GM19452 (cell line): ENCODE measurements at regions not wholly inside any gene's neighbourhood (a gene's known extent, or its start where the extent isn't known, plus 50 kb on each side); places are given as distances from the start of the nearest gene placed in this dataset.

Source experiments
- ATAC-seq: cut with Tn5 transposase; IDR thresholded peaks from one replicate; pipeline ENCODE4 v1.9.1; 2021; ENCODE audit not compliant: unreplicated experiment

DNA sequence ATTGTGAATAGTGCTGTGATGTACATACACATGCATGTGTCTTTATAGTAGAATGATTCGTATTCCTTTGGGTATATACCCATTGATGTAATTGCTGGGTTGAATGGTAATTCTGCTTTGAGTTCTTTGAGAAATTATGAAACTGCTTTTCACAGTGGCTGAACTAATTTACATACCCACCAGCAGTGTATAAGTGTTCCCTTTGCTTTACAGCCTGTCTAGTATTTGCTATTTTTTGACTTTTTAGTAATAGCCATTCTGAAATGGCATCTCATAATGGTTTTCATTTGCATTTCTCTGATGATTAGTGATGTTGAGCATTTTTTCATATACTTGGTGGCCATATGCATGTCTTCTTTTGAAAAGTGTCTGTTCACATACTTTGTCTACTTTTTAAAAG lies 54.5 kb upstream of the FAM78B start:
- no peak for ATAC-seq

GRCh38 chr1:166233750-166234366 lies 67.1 kb upstream of the FAM78B start:
- no peak for ATAC-seq

- ATAC-seq: no peak
Measured at GRCh38 chr1:166235728-166236127, 68.9 kb upstream of the FAM78B start.

GRCh38 chr1:166237675-166238074 lies 70.9 kb upstream of the FAM78B start:
- no peak for ATAC-seq

- ATAC-seq: no peak
Measured at GRCh38 chr1:166253076-166253779, 86.4 kb upstream of the FAM78B start.

GRCh38 chr1:166258017-166258416 lies 91.2 kb upstream of the FAM78B start:
- no peak for ATAC-seq

DNA sequence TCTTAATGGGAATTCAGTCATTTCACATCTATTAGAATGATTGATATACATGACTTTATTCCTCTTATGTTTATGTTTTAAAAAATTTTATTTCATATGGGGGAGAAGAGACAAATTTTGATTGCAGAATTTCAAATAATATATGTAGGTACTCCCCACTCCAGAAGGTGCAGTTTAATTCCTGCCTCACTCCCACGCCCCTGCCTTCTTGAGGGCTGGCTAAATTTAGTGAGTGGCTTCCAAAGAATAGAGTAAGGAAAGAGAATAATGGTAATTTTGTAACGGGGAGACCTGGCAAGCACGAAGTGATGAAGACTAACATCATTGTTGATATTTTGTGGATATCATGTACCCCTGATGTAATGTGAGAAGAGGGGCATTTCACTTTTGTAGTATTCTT lies 94.7 kb upstream of the FAM78B start:
- ATAC-seq: no peak

DNA sequence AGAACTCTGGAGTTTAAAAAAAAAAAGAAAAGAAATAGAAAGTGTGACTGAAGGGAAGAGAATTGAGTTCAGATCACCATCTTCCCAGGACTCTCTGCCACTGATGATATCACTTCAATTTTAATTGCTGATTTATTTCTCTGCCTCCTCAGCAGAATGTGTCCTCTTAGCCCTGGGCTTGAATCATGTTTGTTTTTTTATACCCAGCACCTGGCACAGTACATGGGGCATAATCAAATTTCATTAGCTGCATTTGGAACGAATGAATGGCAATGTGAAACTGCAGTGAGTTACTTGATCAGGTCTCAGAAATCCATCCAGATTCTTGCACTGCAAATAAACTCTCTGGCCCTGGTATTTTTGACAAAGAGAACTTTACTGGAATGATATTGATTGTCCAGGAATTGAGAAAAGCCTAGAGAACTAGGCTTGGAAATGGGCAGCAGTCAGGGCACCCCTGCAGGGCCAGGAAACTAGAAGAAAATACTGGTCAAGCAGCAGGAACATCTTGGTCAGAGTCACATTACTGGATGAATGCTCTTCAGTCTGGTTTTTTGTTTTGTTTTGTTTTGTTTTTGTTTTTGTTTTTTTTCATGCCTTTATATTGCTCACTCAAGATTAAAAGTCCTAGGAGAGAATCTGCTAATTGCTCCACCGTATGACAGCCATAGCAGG lies 103.8 kb upstream of the FAM78B start:
- ATAC-seq: no peak

- ATAC-seq: no peak
Measured at GRCh38 chr1:166271151-166271538, 104.3 kb upstream of the FAM78B start.

DNA sequence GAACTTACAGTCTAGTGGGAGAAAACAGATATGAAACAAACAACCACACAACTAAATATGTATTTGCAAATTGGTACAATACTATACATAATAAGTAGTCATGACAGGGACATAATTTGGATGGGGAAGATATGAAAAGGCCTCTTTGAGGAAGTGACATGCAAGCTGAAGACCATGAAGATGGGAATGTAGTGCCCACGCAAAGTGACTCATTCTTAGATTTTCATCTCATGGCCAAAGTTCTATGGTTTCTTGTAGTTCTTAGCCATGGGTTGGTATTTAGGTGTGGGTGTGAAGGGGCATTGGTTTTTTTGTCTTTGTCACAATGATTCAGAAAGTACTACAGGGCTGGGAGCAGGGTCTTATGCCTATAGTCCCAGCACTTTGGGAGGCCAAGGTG lies 105.4 kb upstream of the FAM78B start:
- ATAC-seq: peak; percentile 75

DNA sequence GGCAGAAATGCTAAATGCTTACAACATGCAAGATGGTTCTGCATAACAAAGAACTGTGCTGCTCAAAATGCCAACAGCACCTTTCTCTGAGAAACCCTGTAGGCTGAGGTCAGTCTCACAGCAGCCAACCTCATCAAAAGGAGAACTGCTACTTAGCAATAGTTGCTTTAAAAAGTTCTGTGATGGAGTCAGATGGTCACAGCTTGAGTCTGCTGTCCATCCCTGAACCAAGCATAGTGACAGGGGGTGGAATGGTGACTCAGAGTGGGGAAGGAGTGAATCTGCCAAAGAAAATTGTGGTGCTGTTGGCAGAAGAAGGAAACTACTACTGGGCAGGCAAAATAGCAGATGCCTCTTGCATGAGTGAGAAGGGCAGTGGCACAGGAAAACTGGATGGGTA lies 106.0 kb upstream of the FAM78B start:
- no peak for ATAC-seq

DNA sequence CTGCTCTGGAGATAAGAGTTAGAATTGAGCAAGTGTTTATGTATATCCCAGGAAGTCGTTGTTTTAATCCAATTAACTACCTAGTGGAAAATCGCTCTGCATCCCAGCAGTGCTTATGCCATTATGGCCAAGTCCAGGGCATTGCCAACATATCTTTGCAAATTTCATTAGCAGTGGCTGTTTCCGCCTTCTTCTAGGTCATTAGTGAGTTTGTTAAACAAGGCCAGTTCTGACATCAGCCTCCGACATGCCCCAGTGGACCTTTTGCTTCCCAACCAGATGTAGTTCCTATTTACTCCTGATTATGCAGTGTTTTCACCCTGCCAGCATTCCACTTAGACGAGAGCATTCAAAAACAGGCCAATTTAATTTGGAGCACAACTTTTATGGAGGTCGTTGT lies 106.8 kb upstream of the FAM78B start:
- ATAC-seq: no peak

DNA sequence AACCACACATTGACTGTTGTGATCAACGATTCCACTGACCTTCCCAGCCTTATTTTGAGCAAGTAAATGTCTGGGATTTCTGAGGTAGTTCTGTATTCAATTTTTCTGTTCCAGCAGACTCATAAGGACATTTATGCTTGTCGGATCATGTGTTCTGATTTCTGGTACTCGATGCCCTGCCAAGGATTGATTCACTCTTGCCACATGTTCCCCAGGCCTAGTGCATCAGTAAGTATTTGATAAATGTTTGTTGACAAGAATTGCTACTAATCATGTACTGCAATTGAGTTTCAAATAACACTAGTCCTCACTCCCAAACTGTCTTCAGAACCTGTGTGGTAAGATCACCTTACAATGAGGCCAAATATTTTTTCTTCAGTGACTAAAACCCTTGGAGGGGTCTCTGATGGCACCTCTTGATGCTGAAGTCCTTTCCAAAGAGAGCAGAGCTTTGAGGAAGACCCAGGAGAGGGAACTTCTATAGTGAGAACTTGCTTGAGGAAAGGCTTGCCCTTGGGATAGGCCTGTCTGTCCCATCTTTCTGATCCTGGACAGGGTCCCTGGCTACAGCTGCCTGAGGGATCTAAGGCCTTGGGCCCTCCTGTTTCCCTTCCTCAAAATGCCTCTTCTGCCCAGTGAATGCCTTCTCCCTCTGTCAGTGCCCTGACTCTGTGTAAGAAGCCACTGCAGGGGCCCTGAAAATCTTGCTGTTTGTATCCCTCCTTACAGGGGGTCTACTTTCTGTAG lies 115.8 kb upstream of the FAM78B start:
- no peak for ATAC-seq

GRCh38 chr1:166283190-166283589 lies 116.4 kb upstream of the FAM78B start:
- no peak for ATAC-seq

DNA sequence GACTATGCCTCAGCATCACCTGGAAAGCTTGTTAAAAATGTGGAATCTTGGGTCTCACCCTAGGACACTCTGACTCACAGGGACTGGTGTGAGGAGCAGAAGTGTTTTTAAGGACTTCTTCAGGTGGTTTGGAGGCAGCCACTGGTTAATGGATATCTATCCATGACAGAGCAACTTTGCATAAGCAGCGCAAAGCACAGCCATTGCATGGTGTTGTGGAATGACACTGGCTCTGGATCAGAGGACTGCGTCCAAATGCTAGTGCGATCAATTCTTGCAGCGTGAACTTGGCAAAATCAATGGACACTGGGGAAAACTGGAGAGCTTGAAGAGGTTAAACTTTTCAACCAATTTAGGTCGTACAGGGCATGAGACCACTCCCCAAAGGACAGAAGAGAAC lies 116.8 kb upstream of the FAM78B start:
- no peak for ATAC-seq

- no peak for ATAC-seq
Measured at GRCh38 chr1:166289309-166290050, 122.7 kb upstream of the FAM78B start.

GRCh38 chr1:166295656-166296055 lies 128.9 kb upstream of the FAM78B start:
- ATAC-seq: no peak

GRCh38 chr1:166297993-166298392 lies 131.2 kb upstream of the FAM78B start:
- ATAC-seq: no peak

- no peak for ATAC-seq
Measured at GRCh38 chr1:166300767-166301166, 134.0 kb upstream of the FAM78B start.

DNA sequence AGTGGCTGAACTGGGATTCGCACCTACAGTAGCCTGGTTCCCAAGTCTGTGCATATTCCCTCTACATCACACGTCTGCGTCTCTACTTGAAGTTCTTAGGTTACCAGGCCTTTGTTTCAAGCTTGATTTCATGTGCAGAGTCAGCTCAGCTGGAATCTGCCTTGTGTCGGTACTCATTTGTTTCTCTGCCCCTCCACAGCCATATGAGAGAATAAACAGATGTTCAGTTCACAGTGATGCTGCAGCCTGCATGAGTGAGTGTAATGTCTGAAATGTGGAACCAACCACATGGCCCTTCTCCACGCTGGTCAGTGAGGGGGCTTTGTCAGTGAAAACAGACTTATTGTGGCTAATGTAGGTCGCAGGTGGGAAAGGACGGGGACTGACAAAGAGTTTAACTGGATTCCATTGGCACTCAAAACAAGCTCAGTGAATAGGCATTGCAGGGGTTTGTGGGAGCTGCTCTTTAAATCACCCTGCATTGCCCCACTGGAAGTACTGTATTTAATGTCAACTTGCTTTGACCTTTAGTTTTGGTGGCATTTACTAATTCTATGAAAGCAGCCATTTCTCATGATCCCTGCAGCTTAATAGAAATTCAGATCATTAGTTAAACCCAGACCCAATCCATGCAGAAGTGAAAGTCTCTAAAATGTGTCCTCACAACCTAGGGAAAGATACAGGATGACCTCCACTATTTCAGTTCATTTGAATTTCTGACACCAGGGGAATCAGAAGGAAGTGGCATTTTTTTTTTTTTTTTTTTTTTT lies 136.4 kb upstream of the FAM78B start:
- no peak for ATAC-seq
